Body of pancreas (tissue), 4 donors: ENCODE measurements at regions not wholly inside any gene's neighbourhood (a gene's known extent, or its start where the extent isn't known, plus 50 kb on each side); places are given as distances from the start of the nearest gene placed in this dataset.
"Not testable (repeated sequence)": the region's sequence is repeated elsewhere in the genome, so short reads cannot be mapped to it uniquely, and the experiment has no call there.

ENCODE experiments used
- CTCF ChIP-seq, 7 experiments: fragments of 450-650 bp in 4 of 7; fragments of 200-600 bp in 3 of 7; sonication (generic) in 3 of 7; IDR thresholded peaks; one replicate each; pipeline ENCODE4 v1.5.1; 2016 to 2019; ENCODE audit warnings: antibody characterized with exemption in 7 of 7
- POLR2A ChIP-seq, 3 donors: fragments of 450-650 bp; IDR thresholded peaks; one replicate each; pipeline ENCODE4 v1.6.1; 2016; ENCODE audit warnings: antibody characterized with exemption in 3 of 3, mild to moderate bottlenecking in 2 of 3

- not testable (repeated sequence) for TF ChIP-seq CTCF, POLR2A (IDR thresholded peaks at IDR 0.05)
Measured at GRCh38 chr17:20851591-20852238, 191.1 kb downstream of the USP22 start.
